Ovary (tissue), 3 donors: ENCODE measurements at regions not wholly inside any gene's neighbourhood (a gene's known extent, or its start where the extent isn't known, plus 50 kb on each side); places are given as distances from the start of the nearest gene placed in this dataset.

Experiments
- CTCF ChIP-seq, 3 donors: fragments of 450-650 bp in 2 of 3; fragments of 200-600 bp in 1 of 3; IDR thresholded peaks; one replicate each; pipeline versions ENCODE4 v1.5.1 to v1.8.0; 2016 to 2022; ENCODE audit warnings: antibody characterized with exemption in 3 of 3, mild to moderate bottlenecking in 1 of 3
- EP300 ChIP-seq: sonication (generic); formaldehyde crosslinking; IDR thresholded peaks from one replicate; pipeline ENCODE4 v1.6.1; 2017; ENCODE audit warnings: antibody characterized with exemption
- POLR2A ChIP-seq: fragments of 450-650 bp; IDR thresholded peaks from one replicate; pipeline ENCODE4 v1.6.1; 2017; ENCODE audit warnings: antibody characterized with exemption, mild to moderate bottlenecking, moderate library complexity
- donor health status: DM: no; HTN: no; CAD: no.

GRCh38 chr17:74008196-74008595 lies 195.3 kb upstream of the RPL38 start:
- no peak for TF ChIP-seq CTCF (IDR thresholded peaks at IDR 0.05)
- no peak for TF ChIP-seq POLR2A
- no peak for TF ChIP-seq EP300
